ENCODE measurements at regions not wholly inside any gene's neighbourhood (a gene's known extent, or its start where the extent isn't known, plus 50 kb on each side); places are given as distances from the start of the nearest gene placed in this dataset.
"Not testable (repeated sequence)": the region's sequence is repeated elsewhere in the genome, so short reads cannot be mapped to it uniquely, and the experiment has no call there.

DNA sequence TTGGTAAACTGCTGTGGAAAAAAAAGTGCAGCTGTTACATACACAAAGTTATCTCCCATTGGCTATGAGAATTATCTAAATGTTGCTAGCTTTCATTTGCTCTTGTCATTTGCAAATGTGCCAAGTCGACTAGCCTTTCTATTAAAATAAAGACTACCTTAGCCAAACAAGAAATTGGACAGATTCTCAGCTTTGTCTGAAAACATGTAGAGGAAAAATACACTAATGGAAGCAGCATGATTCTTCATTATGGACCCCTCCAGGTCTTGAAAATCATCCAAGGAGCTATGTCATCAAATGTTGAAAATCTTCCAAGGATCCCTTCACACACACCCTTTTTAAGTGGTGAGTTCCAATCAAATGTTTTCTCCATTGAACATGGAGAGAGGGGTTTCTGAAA lies 237.7 kb downstream of the ETV1 start:
- Histone ChIP-seq H3K4me1 (ENCODE audit: control insufficient read depth, insufficient read depth, low read length) (no peaks in the 10 kb centered on the region), H3K9me3 (ENCODE audit: control insufficient read depth, insufficient read depth, low read length) (no peaks in the 10 kb centered on the region), H3K27ac (ENCODE audit: low read depth, low read length) (no peak overlapping the region), H3K27me3 (ENCODE audit: control insufficient read depth, insufficient read depth, low read length) (no peaks in the 10 kb centered on the region), H3K36me3 (ENCODE audit: control insufficient read depth, insufficient read depth, low read length) (no peaks in the 10 kb centered on the region), H3K4me3 (ENCODE audit: low read depth, low read length) (no peak overlapping the region)
- WGBS (ENCODE audit: insufficient coverage) = no CpG with 5 or more reads among the region's 1 CpG
- peak in 1 of 6 donors; percentile 66 for DNase-seq (ENCODE audit: low read depth in 4 of 6, low spot score in 6 of 6)

- H3K9me3 ChIP-seq (ENCODE audit: control insufficient read depth, insufficient read depth, low read length) = no peaks in the 10 kb centered on the region
- 85% methylated on average over 1 of the region's 1 CpG for WGBS (ENCODE audit: insufficient coverage)
- DNase-seq (ENCODE audit: low read depth in 4 of 6, low spot score in 6 of 6) = no peak
- H3K27ac ChIP-seq (ENCODE audit: low read depth, low read length) = no peak overlapping the region
- H3K4me1 ChIP-seq (ENCODE audit: control insufficient read depth, insufficient read depth, low read length) = no peaks in the 10 kb centered on the region
- no peaks in the 10 kb centered on the region for H3K27me3 ChIP-seq (ENCODE audit: control insufficient read depth, insufficient read depth, low read length)
- no peak overlapping the region for H3K4me3 ChIP-seq (ENCODE audit: low read depth, low read length)
- no peaks in the 10 kb centered on the region for H3K36me3 ChIP-seq (ENCODE audit: control insufficient read depth, insufficient read depth, low read length)
Observed at GRCh38 chr7:13757841-13758240, 231.6 kb downstream of the ETV1 start.

GRCh38 chr7:13765853-13766252 lies 223.6 kb downstream of the ETV1 start:
- H3K27me3 ChIP-seq (ENCODE audit: control insufficient read depth, insufficient read depth, low read length); DNase-seq (ENCODE audit: low read depth in 4 of 6, low spot score in 6 of 6); H3K4me3 ChIP-seq (ENCODE audit: low read depth, low read length); H3K9me3 ChIP-seq (ENCODE audit: control insufficient read depth, insufficient read depth, low read length); H3K4me1 ChIP-seq (ENCODE audit: control insufficient read depth, insufficient read depth, low read length); H3K27ac ChIP-seq (ENCODE audit: low read depth, low read length); H3K36me3 ChIP-seq (ENCODE audit: control insufficient read depth, insufficient read depth, low read length): not testable (repeated sequence)
- WGBS (ENCODE audit: insufficient coverage) = 100% methylated on average over 4 of the region's 16 CpGs

DNA sequence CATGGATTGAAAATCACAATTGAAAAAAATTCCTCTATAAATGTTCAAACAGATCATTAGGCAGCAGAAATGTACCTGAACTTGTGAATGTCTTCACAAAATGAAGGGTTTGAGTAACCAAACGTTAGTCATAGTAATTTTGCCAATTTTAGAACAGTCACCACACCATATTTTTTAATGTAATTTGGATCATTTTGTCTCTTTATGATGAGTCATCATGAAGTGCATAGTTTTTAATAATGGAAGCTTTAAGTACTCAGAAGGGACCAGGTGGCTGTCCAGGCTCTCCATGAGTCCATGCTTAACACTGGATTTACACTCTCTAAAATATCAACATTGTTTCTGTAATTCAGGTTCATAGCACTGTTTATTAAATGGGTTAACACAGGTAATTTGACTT lies 219.2 kb downstream of the ETV1 start:
- no CpG with 5 or more reads among the region's 1 CpG for WGBS (ENCODE audit: insufficient coverage)
- H3K4me1 ChIP-seq (ENCODE audit: control insufficient read depth, insufficient read depth, low read length) = no peaks in the 10 kb centered on the region
- H3K27me3 ChIP-seq (ENCODE audit: control insufficient read depth, insufficient read depth, low read length) = no peaks in the 10 kb centered on the region
- DNase-seq (ENCODE audit: low read depth in 4 of 6, low spot score in 6 of 6) = no peak
- no peak overlapping the region for H3K4me3 ChIP-seq (ENCODE audit: low read depth, low read length)
- no peaks in the 10 kb centered on the region for H3K9me3 ChIP-seq (ENCODE audit: control insufficient read depth, insufficient read depth, low read length)
- H3K36me3 ChIP-seq (ENCODE audit: control insufficient read depth, insufficient read depth, low read length) = no peaks in the 10 kb centered on the region
- H3K27ac ChIP-seq (ENCODE audit: low read depth, low read length) = no peak overlapping the region

DNA sequence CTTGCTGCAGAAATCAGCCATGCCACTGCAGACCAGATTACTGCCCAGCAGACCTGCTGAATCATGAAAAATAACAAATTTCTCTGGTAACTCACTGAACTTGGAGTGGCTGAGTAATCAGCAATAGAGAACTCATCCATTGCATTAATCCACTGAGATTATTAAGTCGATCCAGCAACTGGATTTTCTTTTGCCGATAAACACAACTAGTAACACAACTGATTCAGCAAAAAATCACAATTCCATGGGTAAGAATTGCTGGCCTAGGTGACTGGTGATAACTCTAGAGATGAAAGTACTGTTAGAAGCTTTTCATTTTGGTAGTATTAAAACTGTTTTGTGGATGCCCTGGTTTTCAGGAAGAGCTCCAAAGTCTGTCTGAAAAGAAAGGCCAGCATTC lies 214.5 kb downstream of the ETV1 start:
- no CpG with 5 or more reads among the region's 2 CpGs for WGBS (ENCODE audit: insufficient coverage)
- H3K4me3 ChIP-seq (ENCODE audit: low read depth, low read length) = no peak overlapping the region

DNA sequence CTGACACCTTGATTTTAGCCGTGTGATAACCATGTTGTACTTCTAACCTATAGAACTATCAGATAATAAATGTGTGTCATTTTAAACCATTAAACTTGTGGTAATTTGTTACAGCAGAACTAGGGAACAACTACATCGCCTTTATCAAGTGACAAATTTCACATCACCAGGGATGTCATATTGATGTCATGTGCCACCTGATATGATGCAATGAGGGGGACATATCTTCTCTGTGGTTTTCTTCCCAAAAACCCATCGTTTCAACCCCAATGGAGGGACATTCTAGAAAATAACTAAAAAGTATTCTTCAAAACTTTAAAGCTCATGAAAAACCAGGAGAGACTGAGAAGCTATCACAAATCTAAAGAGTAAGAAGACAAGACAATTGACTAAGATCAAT lies 212.2 kb downstream of the ETV1 start:
- no peak for DNase-seq (ENCODE audit: low read depth in 4 of 6, low spot score in 6 of 6)
- no peaks in the 10 kb centered on the region for H3K9me3 ChIP-seq (ENCODE audit: control insufficient read depth, insufficient read depth, low read length)
- no peaks in the 10 kb centered on the region for H3K36me3 ChIP-seq (ENCODE audit: control insufficient read depth, insufficient read depth, low read length)
- H3K4me3 ChIP-seq (ENCODE audit: low read depth, low read length) = no peak overlapping the region
- H3K27ac ChIP-seq (ENCODE audit: low read depth, low read length) = no peak overlapping the region
- no CpG with 5 or more reads among the region's 3 CpGs for WGBS (ENCODE audit: insufficient coverage)
- H3K4me1 ChIP-seq (ENCODE audit: control insufficient read depth, insufficient read depth, low read length) = no peaks in the 10 kb centered on the region
- H3K27me3 ChIP-seq (ENCODE audit: control insufficient read depth, insufficient read depth, low read length) = no peaks in the 10 kb centered on the region

More for the DNA sequence above, 214.5 kb downstream of the ETV1 start:
- Histone ChIP-seq H3K27me3 (ENCODE audit: control insufficient read depth, insufficient read depth, low read length) (no peaks in the 10 kb centered on the region), H3K36me3 (ENCODE audit: control insufficient read depth, insufficient read depth, low read length) (no peaks in the 10 kb centered on the region), H3K9me3 (ENCODE audit: control insufficient read depth, insufficient read depth, low read length) (no peaks in the 10 kb centered on the region), H3K27ac (ENCODE audit: low read depth, low read length) (no peak overlapping the region), H3K4me1 (ENCODE audit: control insufficient read depth, insufficient read depth, low read length) (no peaks in the 10 kb centered on the region)
- no peak for DNase-seq (ENCODE audit: low read depth in 4 of 6, low spot score in 6 of 6)

DNA sequence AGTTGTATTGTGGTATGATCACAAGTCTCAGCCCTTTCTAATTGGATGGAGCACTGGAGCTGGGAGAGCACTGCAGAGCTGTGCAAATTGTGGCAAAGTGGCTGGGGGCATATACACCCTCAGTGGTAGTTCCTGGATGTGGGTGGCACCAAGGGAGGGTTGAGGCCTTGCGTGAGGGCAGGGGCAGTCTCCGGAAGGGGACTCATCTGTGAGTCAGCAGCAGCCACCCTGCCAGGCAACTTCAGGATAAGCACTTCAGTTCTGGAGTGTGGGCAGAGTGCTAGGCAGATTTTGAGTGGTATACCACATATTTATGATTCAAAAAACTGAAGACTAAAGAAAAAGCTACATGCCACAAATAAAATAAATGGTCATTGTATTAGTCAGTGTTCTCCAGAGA lies 210.5 kb downstream of the ETV1 start:
- no peak overlapping the region for H3K27ac ChIP-seq (ENCODE audit: low read depth, low read length)
- no peaks in the 10 kb centered on the region for H3K9me3 ChIP-seq (ENCODE audit: control insufficient read depth, insufficient read depth, low read length)
- H3K4me3 ChIP-seq (ENCODE audit: low read depth, low read length) = no peak overlapping the region
- WGBS (ENCODE audit: insufficient coverage) = 100% methylated on average over 1 of the region's 2 CpGs
- no peak for DNase-seq (ENCODE audit: low read depth in 4 of 6, low spot score in 6 of 6)
- H3K4me1 ChIP-seq (ENCODE audit: control insufficient read depth, insufficient read depth, low read length) = no peaks in the 10 kb centered on the region
- H3K27me3 ChIP-seq (ENCODE audit: control insufficient read depth, insufficient read depth, low read length) = no peaks in the 10 kb centered on the region
- H3K36me3 ChIP-seq (ENCODE audit: control insufficient read depth, insufficient read depth, low read length) = no peaks in the 10 kb centered on the region

DNA sequence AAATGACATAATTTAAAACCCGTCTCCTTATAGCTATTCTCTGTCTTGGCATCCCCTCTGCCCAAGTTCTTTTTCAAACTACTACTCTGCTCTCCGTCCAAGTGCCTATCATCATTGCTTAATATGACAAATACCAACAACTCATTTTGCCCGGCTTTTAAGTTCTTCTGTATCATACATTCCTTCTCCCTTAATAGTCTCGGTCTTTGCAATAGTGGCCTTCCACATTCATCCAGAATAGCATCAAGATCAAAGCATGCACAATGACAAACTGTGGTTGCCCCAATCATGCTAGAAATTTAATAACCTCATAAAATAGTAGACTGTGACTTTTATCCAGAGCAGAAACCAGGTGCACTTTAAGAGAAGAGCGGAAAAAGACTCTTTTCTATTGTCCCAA lies 198.9 kb downstream of the ETV1 start:
- WGBS (ENCODE audit: insufficient coverage) = 89% methylated on average over 5 of the region's 5 CpGs
- DNase-seq (ENCODE audit: low read depth in 4 of 6, low spot score in 6 of 6) = no peak
- H3K36me3 ChIP-seq (ENCODE audit: control insufficient read depth, insufficient read depth, low read length) = no peaks in the 10 kb centered on the region
- no peaks in the 10 kb centered on the region for H3K4me1 ChIP-seq (ENCODE audit: control insufficient read depth, insufficient read depth, low read length)
- H3K4me3 ChIP-seq (ENCODE audit: low read depth, low read length) = no peak overlapping the region
- no peak overlapping the region for H3K27ac ChIP-seq (ENCODE audit: low read depth, low read length)
- no peaks in the 10 kb centered on the region for H3K27me3 ChIP-seq (ENCODE audit: control insufficient read depth, insufficient read depth, low read length)
- H3K9me3 ChIP-seq (ENCODE audit: control insufficient read depth, insufficient read depth, low read length) = no peaks in the 10 kb centered on the region

- Histone ChIP-seq H3K27me3 (ENCODE audit: control insufficient read depth, insufficient read depth, low read length) (no peaks in the 10 kb centered on the region), H3K27ac (ENCODE audit: low read depth, low read length) (no peak overlapping the region), H3K9me3 (ENCODE audit: control insufficient read depth, insufficient read depth, low read length) (no peaks in the 10 kb centered on the region), H3K4me1 (ENCODE audit: control insufficient read depth, insufficient read depth, low read length) (no peaks in the 10 kb centered on the region), H3K36me3 (ENCODE audit: control insufficient read depth, insufficient read depth, low read length) (no peaks in the 10 kb centered on the region), H3K4me3 (ENCODE audit: low read depth, low read length) (no peak overlapping the region)
- 92% methylated on average over 4 of the region's 6 CpGs for WGBS (ENCODE audit: insufficient coverage)
- DNase-seq (ENCODE audit: low read depth in 4 of 6, low spot score in 6 of 6) = no peak
Observed at GRCh38 chr7:13792208-13792607, 197.3 kb downstream of the ETV1 start.

DNA sequence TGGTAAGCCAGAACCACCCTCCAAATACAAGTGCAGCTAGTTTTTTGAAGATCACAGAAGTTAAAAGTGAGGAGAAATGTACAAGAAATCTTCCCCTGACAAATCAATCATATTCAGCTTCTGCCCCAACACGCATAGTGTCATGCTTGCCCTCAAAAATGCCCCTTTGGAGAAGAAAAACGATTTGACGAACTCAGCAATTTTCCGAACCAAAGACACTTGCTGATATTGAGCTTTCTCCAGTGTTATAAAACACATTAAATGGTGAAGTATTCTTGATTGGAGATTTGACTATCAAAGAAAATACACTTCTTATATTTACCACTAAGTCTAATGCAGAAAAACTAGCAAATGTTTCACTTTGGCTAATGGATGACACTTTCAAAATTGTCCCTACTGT lies 195.5 kb downstream of the ETV1 start:
- Histone ChIP-seq H3K27ac (ENCODE audit: low read depth, low read length) (no peak overlapping the region), H3K36me3 (ENCODE audit: control insufficient read depth, insufficient read depth, low read length) (no peaks in the 10 kb centered on the region), H3K4me1 (ENCODE audit: control insufficient read depth, insufficient read depth, low read length) (no peaks in the 10 kb centered on the region), H3K4me3 (ENCODE audit: low read depth, low read length) (no peak overlapping the region), H3K9me3 (ENCODE audit: control insufficient read depth, insufficient read depth, low read length) (no peaks in the 10 kb centered on the region), H3K27me3 (ENCODE audit: control insufficient read depth, insufficient read depth, low read length) (no peaks in the 10 kb centered on the region)
- DNase-seq (ENCODE audit: low read depth in 4 of 6, low spot score in 6 of 6) = no peak
- WGBS (ENCODE audit: insufficient coverage) = no CpG with 5 or more reads among the region's 4 CpGs
